K562 (cell line): ENCODE measurements at regions not wholly inside any gene's neighbourhood (a gene's known extent, or its start where the extent isn't known, plus 50 kb on each side); places are given as distances from the start of the nearest gene placed in this dataset.

Experiments used
- ATAC-seq: fragments of 200-7000 bp; cut with Tn5 transposase; 3 replicates; pipeline ENCODE4 v1.9.1; 2020; ENCODE audit warnings: moderate library complexity
- BruUV-seq: library from RNA; stranded (reverse); fragments of 400-500 nt; replicated peaks from 2 replicates; lab custom pipeline; 2021; lab: Mats Ljungman, UMichigan
- CTCF ChIA-PET: fragments of 300-600 bp; formaldehyde crosslinking; extraction: SDS; loops from one replicate; lab custom pipeline; 2021; ENCODE audit warnings: low intra/inter-chr PET ratio; lab: Yijun Ruan, JAX
- POLR2A ChIA-PET: fragments of 300-600, 350-650 bp; sonication (Branson Sonifier 250); formaldehyde crosslinking; extraction: SDS; loops from one replicate; lab custom pipeline; 2021; ENCODE audit warnings: antibody characterized with exemption, inconsistent platforms; lab: Yijun Ruan, JAX
- DNase-seq, 4 experiments: peaks; one replicate each; pipeline versions ENCODE4 v3.0.0 to v3.0.0-alpha.2; 2011 to 2018; ENCODE audit warnings: low spot score in 3 of 4, mixed read lengths in 3 of 4; ENCODE audit errors: extremely low read depth in 1 of 4
- FAIRE-seq: peaks from 2 replicates; lab custom pipeline; 2011; peaks lifted over from hg19 to GRCh38; lab: Jason Lieb, UNC
- H2AFZ ChIP-seq: 2 replicates; pipeline ENCODE4 v1.6.0; 2011; ENCODE audit warnings: low read depth, low read length, control low read depth, inconsistent platforms
- H3K27ac ChIP-seq: fragments of 200-600 bp; 3 replicates; pipeline ENCODE4 v1.8.0; 2011; ENCODE audit warnings: low read depth, mild to moderate bottlenecking, control low read depth, inconsistent platforms, low read length, moderate library complexity, mixed read lengths; ENCODE audit errors: extremely low read depth
- H3K27me3 ChIP-seq, 2 experiments: fragments of 300-600 bp in 1 of 2; 2 replicates in 1 of 2; 3 replicates in 1 of 2; pipeline versions ENCODE4 v1.6.0 to v1.8.0; 2011; ENCODE audit warnings: inconsistent platforms in 2 of 2, low read length in 2 of 2, mild to moderate bottlenecking in 1 of 2, mixed read lengths in 1 of 2, moderate library complexity in 1 of 2; ENCODE audit not compliant: control insufficient read depth in 2 of 2, insufficient read depth in 2 of 2
- H3K36me3 ChIP-seq: fragments of 300-600 bp; 3 replicates; pipeline ENCODE4 v1.8.0; 2011; ENCODE audit warnings: mild to moderate bottlenecking, low read length, inconsistent platforms; ENCODE audit not compliant: control insufficient read depth, insufficient read depth
- H3K4me1 ChIP-seq, 2 experiments: fragments of 200-600 bp in 1 of 2; replicated peaks in 1 of 2; 2 replicates in 1 of 2; 3 replicates in 1 of 2; pipeline versions ENCODE4 v1.5.1 to v1.8.0; 2011; ENCODE audit warnings: inconsistent platforms in 2 of 2, low read length in 2 of 2, mild to moderate bottlenecking in 1 of 2, mixed read lengths in 1 of 2, moderate library complexity in 1 of 2; ENCODE audit not compliant: control insufficient read depth in 2 of 2, insufficient read depth in 2 of 2
- H3K4me2 ChIP-seq: 2 replicates; pipeline ENCODE4 v1.6.1; 2011; ENCODE audit warnings: low read length, control low read depth, inconsistent platforms, mixed read lengths; ENCODE audit not compliant: insufficient read depth
- H3K4me3 ChIP-seq: fragments of 200-600 bp; sonication (generic), shearing (Covaris generic); 2 replicates; pipeline ENCODE4 v1.5.1; 2016; ENCODE audit warnings: control low read depth, inconsistent platforms
- H3K79me2 ChIP-seq: fragments of 200-600 bp; 3 replicates; pipeline ENCODE4 v1.8.0; 2011; ENCODE audit warnings: low read length, inconsistent platforms; ENCODE audit not compliant: control insufficient read depth, insufficient read depth
- H3K9ac ChIP-seq, 2 experiments: 2 replicates each; pipeline versions ENCODE4 v1.6.0 to v1.6.1; 2011; ENCODE audit warnings: low read depth in 2 of 2, low read length in 2 of 2, control low read depth in 1 of 2, inconsistent platforms in 1 of 2, mild to moderate bottlenecking in 1 of 2, mixed read lengths in 1 of 2; ENCODE audit not compliant: insufficient read depth in 1 of 2
- H3K9me1 ChIP-seq: one replicate; pipeline ENCODE4 v1.6.0; 2011; ENCODE audit warnings: inconsistent platforms, mild to moderate bottlenecking, low read length, moderate library complexity; ENCODE audit not compliant: control insufficient read depth, insufficient read depth
- H3K9me3 ChIP-seq: replicated peaks from 2 replicates; pipeline ENCODE4 v1.5.1; 2011; ENCODE audit warnings: low read depth, low read length, inconsistent platforms; ENCODE audit not compliant: control insufficient read depth, insufficient read depth
- H4K20me1 ChIP-seq: replicated peaks from 2 replicates; pipeline ENCODE4 v1.6.1; 2011; ENCODE audit warnings: low read length, inconsistent platforms, mixed read lengths; ENCODE audit not compliant: control insufficient read depth, insufficient read depth
- BCLAF1 ChIP-seq, 2 experiments: fragments of 450-650 bp in 1 of 2; IDR thresholded peaks; 2 replicates each; pipeline ENCODE4 v1.6.1; 2011 to 2017; ENCODE audit warnings: low read depth in 2 of 2, antibody characterized with exemption in 1 of 2, borderline replicate concordance in 1 of 2, low read length in 1 of 2, mild to moderate bottlenecking in 1 of 2, mixed read lengths in 1 of 2; ENCODE audit not compliant: control insufficient read depth in 1 of 2
- KHSRP ChIP-seq: fragments of 450-650 bp; IDR thresholded peaks from 2 replicates; pipeline ENCODE4 v1.6.1; 2017
- MCM3 ChIP-seq: fragments of 450-650 bp; IDR thresholded peaks from 2 replicates; pipeline ENCODE4 v1.6.1; 2016
- MTA2 ChIP-seq: fragments of 450-650 bp; IDR thresholded peaks from 2 replicates; pipeline ENCODE4 v1.6.1; 2016; ENCODE audit warnings: low read depth
- NR3C1 ChIP-seq: sonication (generic); formaldehyde crosslinking; IDR thresholded peaks from 2 replicates; pipeline ENCODE4 v1.8.1; 2022; ENCODE audit warnings: missing genetic modification reagents
- POU5F1 ChIP-seq: fragments of 150-350 bp; IDR thresholded peaks from 2 replicates; pipeline ENCODE4 v1.6.1; 2014; ENCODE audit warnings: borderline replicate concordance, low read length, low read depth, mild to moderate bottlenecking; ENCODE audit not compliant: partially characterized antibody
- RBM14 ChIP-seq: fragments of 200-400 bp; formaldehyde crosslinking; IDR thresholded peaks from 2 replicates; pipeline ENCODE4 v1.6.1; 2018; ENCODE audit warnings: low read depth, mild to moderate bottlenecking, low read length, moderate library complexity, borderline replicate concordance; ENCODE audit not compliant: insufficient read depth
- RFX5 ChIP-seq: IDR thresholded peaks from 2 replicates; pipeline ENCODE4 v1.6.1; 2011; ENCODE audit warnings: low read depth, mild to moderate bottlenecking, improper control_type of control experiment, low read length
- SAP30 ChIP-seq: fragments of 200-600 bp; sonication (generic); IDR thresholded peaks from 2 replicates; pipeline ENCODE4 v1.6.1; 2012; ENCODE audit warnings: borderline replicate concordance, low read depth, mild to moderate bottlenecking, moderate library complexity, low read length, control low read depth, inconsistent platforms; ENCODE audit not compliant: insufficient read depth, poor library complexity, severe bottlenecking
- TBL1XR1 ChIP-seq, 2 experiments: IDR thresholded peaks; 2 replicates each; pipeline ENCODE4 v1.6.1; 2012; ENCODE audit warnings: improper control_type of control experiment in 2 of 2, low read length in 2 of 2, mild to moderate bottlenecking in 1 of 2
- TCFL5 ChIP-seq: fragments of 250-450 bp; sonication (Bioruptor Pico); conservative IDR thresholded peaks from 2 replicates; pipeline ENCODE4 v1.6.1; 2021; ENCODE audit warnings: mild to moderate bottlenecking, moderate library complexity, matching md5 sums
- THAP12 ChIP-seq: fragments of 250-450 bp; sonication (Bioruptor Pico); IDR thresholded peaks from 2 replicates; pipeline ENCODE4 v1.9.0; 2021; ENCODE audit warnings: mild to moderate bottlenecking, inconsistent platforms
- ZNF41 ChIP-seq: fragments of 250-450 bp; sonication (Bioruptor Pico); conservative IDR thresholded peaks from 2 replicates; pipeline ENCODE4 v1.4.0; 2020; ENCODE audit warnings: mild to moderate bottlenecking
- WGBS: fragments of 100-300 bp; shearing (Covaris generic); methylation state at CpG from one replicate; pipeline ENCODE4 v1.1.6; 2016; ENCODE audit warnings: low coverage, mixed read lengths; ENCODE audit not compliant: insufficient coverage; ENCODE audit errors: missing lambda C conversion rate; 5-methylcytosine and 5-hydroxymethylcytosine counted together
- in situ Hi-C: fragments of 300-500 bp; cut with MboI; formaldehyde crosslinking; loops from 4 replicates; pipeline ENCODE4 v1.15.0; 2018; ENCODE audit warnings: inconsistent platforms, mixed read lengths
- intact Hi-C: fragments of 100-400 bp; cut with micrococcal nuclease; formaldehyde crosslinking; loops from 2 replicates; pipeline ENCODE4 v1.14.2; 2022
- TF ChIP-seq, protein P1 (sequence below): fragments of 250-450 bp; sonication (Bioruptor Pico); IDR thresholded peaks from 2 replicates; pipeline ENCODE4 v1.4.0; 2020; ENCODE audit warnings: mild to moderate bottlenecking

- H3K36me3 ChIP-seq: no peaks in the 10 kb centered on the region
- no peaks in the 10 kb centered on the region for H3K9me3 ChIP-seq
- H3K27ac ChIP-seq: no peak overlapping the region
- DNase-seq: no peak
- peaks cover 5 to 14% of the 10 kb centered on the region in 2 experiments; a peak in 4 of 5 replicates for H3K27me3 ChIP-seq
- 0 out of 5 replicates have a peak, but pooled peaks cover 0 to 4% of the 10 kb centered on the region in 2 experiments for H3K4me1 ChIP-seq
- TF ChIP-seq MTA2: no peak
- TF ChIP-seq, protein P1, sequence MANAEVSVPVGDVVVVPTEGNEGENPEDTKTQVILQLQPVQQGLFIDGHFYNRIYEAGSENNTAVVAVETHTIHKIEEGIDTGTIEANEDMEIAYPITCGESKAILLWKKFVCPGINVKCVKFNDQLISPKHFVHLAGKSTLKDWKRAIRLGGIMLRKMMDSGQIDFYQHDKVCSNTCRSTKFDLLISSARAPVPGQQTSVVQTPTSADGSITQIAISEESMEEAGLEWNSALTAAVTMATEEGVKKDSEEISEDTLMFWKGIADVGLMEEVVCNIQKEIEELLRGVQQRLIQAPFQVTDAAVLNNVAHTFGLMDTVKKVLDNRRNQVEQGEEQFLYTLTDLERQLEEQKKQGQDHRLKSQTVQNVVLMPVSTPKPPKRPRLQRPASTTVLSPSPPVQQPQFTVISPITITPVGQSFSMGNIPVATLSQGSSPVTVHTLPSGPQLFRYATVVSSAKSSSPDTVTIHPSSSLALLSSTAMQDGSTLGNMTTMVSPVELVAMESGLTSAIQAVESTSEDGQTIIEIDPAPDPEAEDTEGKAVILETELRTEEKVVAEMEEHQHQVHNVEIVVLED (CRISPR knock-in tag): no peak
- TF ChIP-seq RBM14: no peak
- TF ChIP-seq THAP12: no peak
- TF ChIP-seq NR3C1: no peak
- TF ChIP-seq TCFL5: no peak
- no peak for TF ChIP-seq BCLAF1 (IDR thresholded peaks at IDR 0.05; ENCODE audit: borderline replicate concordance in 1 of 2, control insufficient read depth in 1 of 2, low read depth in 2 of 2, low read length in 1 of 2)
- TF ChIP-seq SAP30: no peak
- TF ChIP-seq RFX5: no peak
- no peak for TF ChIP-seq KHSRP
- no peak for TF ChIP-seq ZNF41 (CRISPR knock-in tag)
- TF ChIP-seq MCM3: no peak
- TF ChIP-seq TBL1XR1 (IDR thresholded peaks at IDR 0.05; ENCODE audit: low read length in 2 of 2): no peak
- no peak for TF ChIP-seq POU5F1
- TF ChIP-seq, all 486 proteins: peak for 0
- Histone ChIP-seq H3K79me2 (no peaks in the 10 kb centered on the region), H3K9ac (no peak overlapping the region), H3K4me3 (no peak overlapping the region), H4K20me1 (no peaks in the 10 kb centered on the region), H2AFZ (no peak overlapping the region), H3K4me2 (no peak overlapping the region), H3K9me1 (no peaks in the 10 kb centered on the region)
- intact Hi-C loops (no loop called here), in situ Hi-C loops (no loop called here)
- no peak for ATAC-seq
- POLR2A ChIA-PET: no interaction called here
- WGBS: 3% methylated on average over 16 of the region's 18 CpGs
- FAIRE-seq: no peak
- BruUV-seq: no TSS peak
- CTCF ChIA-PET: interaction anchor here (0.5 kb wide), 1 partner anchor 206 kb away, joined by 4 read pairs; no protein-coding TSS in a partner anchor
Measured at GRCh38 chr14:101151927-101152305, 248.4 kb upstream of the RTL1 start.
